Thyroid gland (tissue), 4 donors: ENCODE measurements at regions not wholly inside any gene's neighbourhood (a gene's known extent, or its start where the extent isn't known, plus 50 kb on each side); places are given as distances from the start of the nearest gene placed in this dataset.

ENCODE experiments used
- CTCF ChIP-seq, 6 experiments: fragments of 200-600 bp in 3 of 6; fragments of 450-650 bp in 3 of 6; sonication (generic) in 3 of 6; IDR thresholded peaks; one replicate each; pipeline ENCODE4 v1.5.1; 2016 to 2019; ENCODE audit warnings: antibody characterized with exemption in 6 of 6, mild to moderate bottlenecking in 2 of 6, inconsistent platforms in 1 of 6, moderate library complexity in 1 of 6
- POLR2A ChIP-seq, 2 donors: fragments of 450-650 bp; IDR thresholded peaks; one replicate each; pipeline ENCODE4 v1.6.1; 2017; ENCODE audit warnings: antibody characterized with exemption in 2 of 2, mild to moderate bottlenecking in 2 of 2, moderate library complexity in 1 of 2

GRCh38 chr5:18397371-18397770, 763.1 kb downstream of the TAF11L14 start:
- TF ChIP-seq POLR2A (IDR thresholded peaks at IDR 0.05) (no peak), CTCF (IDR thresholded peaks at IDR 0.05) (no peak)
